Vagina (tissue), 2 donors: ENCODE measurements at regions not wholly inside any gene's neighbourhood (a gene's known extent, or its start where the extent isn't known, plus 50 kb on each side); places are given as distances from the start of the nearest gene placed in this dataset.

Experiments
- CTCF ChIP-seq, 3 experiments: fragments of 450-650 bp in 2 of 3; fragments of 200-600 bp in 1 of 3; sonication (generic) in 1 of 3; IDR thresholded peaks; one replicate each; pipeline ENCODE4 v1.5.1; 2017 to 2019; ENCODE audit warnings: antibody characterized with exemption in 3 of 3, mild to moderate bottlenecking in 2 of 3, moderate library complexity in 2 of 3
- POLR2A ChIP-seq, 2 donors: fragments of 450-650 bp; IDR thresholded peaks; one replicate each; pipeline ENCODE4 v1.6.1; 2017; ENCODE audit warnings: antibody characterized with exemption in 2 of 2, mild to moderate bottlenecking in 2 of 2, moderate library complexity in 2 of 2

- TF ChIP-seq CTCF (IDR thresholded peaks at IDR 0.05): no peak
- TF ChIP-seq POLR2A (IDR thresholded peaks at IDR 0.05): no peak
Measured at GRCh38 chr13:56400774-56401173, 739.9 kb upstream of the PRR20A start.
